ENCODE measurements at regions not wholly inside any gene's neighbourhood (a gene's known extent, or its start where the extent isn't known, plus 50 kb on each side); places are given as distances from the start of the nearest gene placed in this dataset.

DNA sequence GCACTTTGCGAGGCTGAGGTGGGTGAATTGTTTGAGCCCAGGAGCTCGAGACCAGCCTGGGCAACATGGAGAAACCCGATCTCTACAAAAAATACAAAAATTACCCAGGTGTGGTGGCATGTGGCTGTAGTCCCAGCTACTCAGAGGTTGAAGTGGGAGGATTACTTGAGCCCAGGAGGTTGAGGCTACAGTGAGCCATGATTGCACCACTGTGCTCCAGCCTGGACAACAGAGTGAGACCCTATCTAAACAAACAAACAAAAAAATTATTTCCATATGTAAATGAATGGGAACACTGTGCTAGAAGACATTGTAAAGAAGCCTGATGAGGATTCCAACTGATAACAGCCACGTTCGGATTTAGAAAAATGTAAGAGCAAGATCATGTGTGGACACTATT is 154.2 kb downstream of the ZFP64 start:
- TF ChIP-seq, protein P1, sequence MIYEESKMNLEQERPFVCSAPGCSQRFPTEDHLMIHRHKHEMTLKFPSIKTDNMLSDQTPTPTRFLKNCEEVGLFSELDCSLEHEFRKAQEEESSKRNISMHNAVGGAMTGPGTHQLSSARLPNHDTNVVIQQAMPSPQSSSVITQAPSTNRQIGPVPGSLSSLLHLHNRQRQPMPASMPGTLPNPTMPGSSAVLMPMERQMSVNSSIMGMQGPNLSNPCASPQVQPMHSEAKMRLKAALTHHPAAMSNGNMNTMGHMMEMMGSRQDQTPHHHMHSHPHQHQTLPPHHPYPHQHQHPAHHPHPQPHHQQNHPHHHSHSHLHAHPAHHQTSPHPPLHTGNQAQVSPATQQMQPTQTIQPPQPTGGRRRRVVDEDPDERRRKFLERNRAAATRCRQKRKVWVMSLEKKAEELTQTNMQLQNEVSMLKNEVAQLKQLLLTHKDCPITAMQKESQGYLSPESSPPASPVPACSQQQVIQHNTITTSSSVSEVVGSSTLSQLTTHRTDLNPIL (CRISPR knock-in tag; IDR thresholded peaks at IDR 0.05; ENCODE audit: low read depth) = no peak
- no peak for TF ChIP-seq ZNF565 (CRISPR knock-in tag; conservative IDR thresholded peaks at IDR 0.05; ENCODE audit: low read depth)
- TF ChIP-seq ZFP30 (CRISPR knock-in tag; IDR thresholded peaks at IDR 0.05) = no peak
- TF ChIP-seq, protein P2, sequence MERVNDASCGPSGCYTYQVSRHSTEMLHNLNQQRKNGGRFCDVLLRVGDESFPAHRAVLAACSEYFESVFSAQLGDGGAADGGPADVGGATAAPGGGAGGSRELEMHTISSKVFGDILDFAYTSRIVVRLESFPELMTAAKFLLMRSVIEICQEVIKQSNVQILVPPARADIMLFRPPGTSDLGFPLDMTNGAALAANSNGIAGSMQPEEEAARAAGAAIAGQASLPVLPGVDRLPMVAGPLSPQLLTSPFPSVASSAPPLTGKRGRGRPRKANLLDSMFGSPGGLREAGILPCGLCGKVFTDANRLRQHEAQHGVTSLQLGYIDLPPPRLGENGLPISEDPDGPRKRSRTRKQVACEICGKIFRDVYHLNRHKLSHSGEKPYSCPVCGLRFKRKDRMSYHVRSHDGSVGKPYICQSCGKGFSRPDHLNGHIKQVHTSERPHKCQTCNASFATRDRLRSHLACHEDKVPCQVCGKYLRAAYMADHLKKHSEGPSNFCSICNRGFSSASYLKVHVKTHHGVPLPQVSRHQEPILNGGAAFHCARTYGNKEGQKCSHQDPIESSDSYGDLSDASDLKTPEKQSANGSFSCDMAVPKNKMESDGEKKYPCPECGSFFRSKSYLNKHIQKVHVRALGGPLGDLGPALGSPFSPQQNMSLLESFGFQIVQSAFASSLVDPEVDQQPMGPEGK (CRISPR knock-in tag; IDR thresholded peaks at IDR 0.05; ENCODE audit: borderline replicate concordance) = no peak
- no peak for TF ChIP-seq ISL1 (CRISPR knock-in tag; IDR thresholded peaks at IDR 0.05)
- TF ChIP-seq ARNTL (CRISPR knock-in tag; IDR thresholded peaks at IDR 0.05; ENCODE audit: borderline replicate concordance, low read depth) = no peak
- TF ChIP-seq, protein P3, sequence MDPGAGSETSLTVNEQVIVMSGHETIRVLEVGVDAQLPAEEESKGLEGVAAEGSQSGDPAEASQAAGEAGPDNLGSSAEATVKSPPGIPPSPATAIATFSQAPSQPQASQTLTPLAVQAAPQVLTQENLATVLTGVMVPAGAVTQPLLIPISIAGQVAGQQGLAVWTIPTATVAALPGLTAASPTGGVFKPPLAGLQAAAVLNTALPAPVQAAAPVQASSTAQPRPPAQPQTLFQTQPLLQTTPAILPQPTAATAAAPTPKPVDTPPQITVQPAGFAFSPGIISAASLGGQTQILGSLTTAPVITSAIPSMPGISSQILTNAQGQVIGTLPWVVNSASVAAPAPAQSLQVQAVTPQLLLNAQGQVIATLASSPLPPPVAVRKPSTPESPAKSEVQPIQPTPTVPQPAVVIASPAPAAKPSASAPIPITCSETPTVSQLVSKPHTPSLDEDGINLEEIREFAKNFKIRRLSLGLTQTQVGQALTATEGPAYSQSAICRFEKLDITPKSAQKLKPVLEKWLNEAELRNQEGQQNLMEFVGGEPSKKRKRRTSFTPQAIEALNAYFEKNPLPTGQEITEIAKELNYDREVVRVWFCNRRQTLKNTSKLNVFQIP (CRISPR knock-in tag; IDR thresholded peaks at IDR 0.05; ENCODE audit: borderline replicate concordance, low read depth) = no peak

All from SK-N-SH treated with all-trans-retinoic acid at 6 μM for 48 hours (cell line).